H4 (cell line): ENCODE measurements at regions not wholly inside any gene's neighbourhood (a gene's known extent, or its start where the extent isn't known, plus 50 kb on each side); places are given as distances from the start of the nearest gene placed in this dataset.
"Not testable (repeated sequence)": the region's sequence is repeated elsewhere in the genome, so short reads cannot be mapped to it uniquely, and the experiment has no call there.

Experiments
- DNase-seq: peaks from one replicate; pipeline ENCODE4 v3.0.0-alpha.2; 2015; ENCODE audit warnings: low spot score

DNA sequence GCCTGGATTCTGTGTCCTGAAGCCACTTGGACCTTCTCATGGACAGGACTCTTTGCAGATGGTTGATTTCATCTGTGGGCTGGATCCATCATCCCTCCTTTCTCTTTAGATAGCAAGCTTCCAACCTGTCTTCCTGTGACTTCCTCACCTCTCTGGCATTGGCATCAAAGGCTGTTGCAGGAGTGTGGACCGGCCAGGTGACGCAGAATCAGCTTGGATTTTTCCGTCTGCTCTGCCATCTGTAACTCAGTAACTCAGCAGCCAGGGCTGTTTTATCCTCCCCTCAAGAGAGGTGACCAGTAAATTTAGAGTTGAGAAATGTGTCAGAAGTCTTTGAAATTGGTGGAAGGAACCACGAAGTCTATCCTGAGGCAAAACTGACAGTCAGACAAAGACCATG lies 701.7 kb upstream of the TMEM132C start:
- DNase-seq = no peak

DNA sequence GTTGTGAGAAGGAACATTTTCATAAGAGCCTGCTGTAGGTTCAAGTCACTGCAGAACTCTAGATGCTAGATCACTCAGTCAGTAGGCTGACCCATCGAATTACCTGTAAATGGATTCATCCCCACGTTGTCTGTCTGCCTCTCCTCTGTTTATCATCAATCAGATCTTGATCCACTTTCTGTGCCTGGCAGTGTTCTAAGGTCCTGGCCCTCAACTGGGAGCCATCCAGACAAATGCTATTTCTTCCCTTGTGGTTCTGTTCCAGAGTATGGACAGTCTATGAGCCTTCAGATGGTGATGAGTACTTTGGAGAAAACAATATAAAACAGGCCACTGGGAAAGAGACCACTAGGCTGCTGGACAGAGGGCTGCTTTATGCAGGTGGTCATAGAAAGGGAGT lies 699.4 kb upstream of the TMEM132C start:
- no peak for DNase-seq

- no peak for DNase-seq
Observed at GRCh38 chr12:127570387-127570786, 696.6 kb upstream of the TMEM132C start.

DNA sequence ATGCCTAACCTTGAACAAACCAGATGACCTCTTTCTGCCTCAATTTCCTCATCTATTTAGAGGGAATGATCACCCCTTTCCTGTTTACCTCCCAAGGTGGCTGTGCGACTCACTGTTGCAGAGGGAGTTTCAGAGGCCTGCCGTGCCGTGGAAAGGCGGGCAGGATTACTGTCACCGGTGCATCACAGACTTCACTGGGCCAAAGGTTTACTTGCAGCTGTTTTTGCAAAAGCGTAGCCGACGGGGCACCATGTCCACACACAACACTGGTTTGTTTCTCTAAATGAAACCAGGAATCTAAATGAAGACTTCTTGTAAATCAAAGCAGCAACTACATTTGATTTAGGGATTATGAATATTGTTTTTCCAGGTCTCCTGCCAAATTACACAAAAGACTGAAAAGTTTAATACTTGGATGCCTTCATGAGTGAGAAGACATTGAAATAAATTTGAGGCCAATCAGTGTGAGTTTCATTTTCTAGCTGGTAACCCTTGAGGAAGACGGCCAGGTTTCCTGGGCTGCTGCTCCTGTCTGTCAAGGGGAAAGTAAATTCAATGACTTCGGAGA lies 696.1 kb upstream of the TMEM132C start:
- no peak for DNase-seq

DNA sequence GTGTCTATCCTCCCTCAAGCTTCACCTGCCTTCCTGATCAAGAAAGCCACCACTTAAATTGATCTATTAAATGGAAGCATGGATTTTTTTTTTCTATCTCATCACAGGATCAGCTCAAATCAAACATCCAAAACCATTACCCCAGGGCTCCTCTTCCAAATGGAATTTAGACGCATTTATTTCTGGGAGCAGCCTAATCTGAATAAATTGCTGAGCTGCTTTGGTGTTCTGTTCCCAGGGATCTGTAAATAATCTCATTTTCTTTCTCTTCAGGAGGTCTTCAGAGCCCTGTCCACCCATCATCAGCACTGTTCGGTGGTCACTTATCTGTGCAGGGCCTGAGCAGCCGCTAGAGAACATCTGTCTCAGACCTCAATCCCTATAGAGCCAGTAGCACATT lies 695.4 kb upstream of the TMEM132C start:
- no peak for DNase-seq

GRCh38 chr12:127579446-127579845 lies 687.5 kb upstream of the TMEM132C start:
- no peak for DNase-seq

GRCh38 chr12:127582074-127582473 lies 684.9 kb upstream of the TMEM132C start:
- no peak for DNase-seq

GRCh38 chr12:127583041-127583440 lies 683.9 kb upstream of the TMEM132C start:
- DNase-seq = no peak

DNA sequence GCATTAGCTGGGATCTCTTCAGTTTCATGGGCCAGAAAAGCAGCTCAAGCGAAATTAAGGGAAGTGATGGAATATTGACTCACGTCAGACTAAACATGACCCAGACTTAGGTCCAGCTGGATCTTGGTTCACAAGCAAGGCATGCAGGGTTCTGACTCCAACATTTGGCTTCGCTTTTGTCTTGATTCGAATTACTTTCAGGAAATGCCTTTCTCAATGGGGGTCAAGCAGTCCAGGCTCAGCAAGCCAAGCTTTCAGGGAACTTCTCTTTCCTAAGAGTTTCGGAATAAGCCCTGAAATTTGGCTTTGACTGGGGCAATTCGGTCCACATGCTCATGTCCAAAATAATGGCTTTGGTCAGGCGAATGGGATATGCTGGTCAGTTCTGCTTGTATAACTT lies 678.7 kb upstream of the TMEM132C start:
- DNase-seq = no peak

GRCh38 chr12:127589541-127589940 lies 677.4 kb upstream of the TMEM132C start:
- no peak for DNase-seq

DNA sequence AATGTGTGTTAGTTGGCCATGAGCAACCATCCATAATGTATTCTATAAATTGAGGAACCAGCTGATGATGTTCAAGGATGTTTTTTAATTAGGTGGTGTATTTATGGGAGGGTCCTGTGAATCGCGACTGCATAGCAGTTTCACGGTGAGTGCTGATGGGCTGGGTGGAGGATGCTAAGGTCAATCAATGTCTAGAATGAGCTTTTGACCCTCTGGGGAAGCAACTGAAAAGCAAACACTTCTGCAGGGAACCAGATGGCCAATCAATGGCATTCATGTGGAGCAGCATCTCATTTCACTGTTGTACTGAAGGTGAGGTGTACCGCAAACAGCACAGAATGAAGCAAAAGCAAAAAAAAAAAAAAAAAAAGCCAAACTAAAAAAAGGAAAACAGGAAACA lies 676.1 kb upstream of the TMEM132C start:
- no peak for DNase-seq

DNA sequence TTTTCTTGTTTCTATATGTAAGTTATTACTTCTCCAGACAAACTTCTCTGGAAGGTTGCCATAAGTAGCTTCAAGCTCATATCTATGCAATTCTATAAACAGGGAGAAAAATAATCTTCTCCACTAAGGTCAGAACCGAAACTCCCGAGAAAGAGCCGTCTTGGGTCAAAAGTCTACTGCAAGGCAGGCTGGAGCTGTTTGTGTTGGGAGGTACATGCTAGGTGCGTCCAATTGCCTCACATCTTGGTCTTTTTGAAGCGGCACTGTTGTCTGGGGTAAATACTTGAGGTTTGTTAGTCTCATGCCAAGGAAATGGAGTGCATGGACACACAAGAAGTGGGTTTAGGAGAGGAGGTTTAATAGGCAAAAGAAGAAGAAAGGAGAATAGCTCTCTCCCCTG lies 674.7 kb upstream of the TMEM132C start:
- no peak for DNase-seq

- no peak for DNase-seq
Observed at GRCh38 chr12:127594351-127594970, 672.5 kb upstream of the TMEM132C start.

- DNase-seq = no peak
Observed at GRCh38 chr12:127595506-127595905, 671.5 kb upstream of the TMEM132C start.

DNA sequence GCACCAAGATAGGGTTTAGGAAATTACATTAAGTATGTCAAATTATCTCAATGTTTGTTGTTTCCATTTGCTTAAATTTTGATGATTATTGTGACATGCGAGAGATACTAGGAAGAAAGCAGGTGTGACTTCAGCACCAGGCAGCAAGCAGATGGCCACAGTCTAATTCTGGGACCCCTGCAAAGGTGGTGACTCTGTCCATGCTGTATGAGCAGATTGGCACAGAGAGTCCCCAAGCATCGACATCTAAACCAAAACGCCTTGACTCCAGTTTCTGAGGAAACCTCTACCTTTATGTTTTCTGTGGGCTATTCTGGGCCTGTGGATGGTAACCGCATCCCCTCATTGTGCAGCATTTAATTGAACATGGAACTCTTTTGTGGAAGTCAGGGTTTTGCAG lies 670.1 kb upstream of the TMEM132C start:
- no peak for DNase-seq

DNA sequence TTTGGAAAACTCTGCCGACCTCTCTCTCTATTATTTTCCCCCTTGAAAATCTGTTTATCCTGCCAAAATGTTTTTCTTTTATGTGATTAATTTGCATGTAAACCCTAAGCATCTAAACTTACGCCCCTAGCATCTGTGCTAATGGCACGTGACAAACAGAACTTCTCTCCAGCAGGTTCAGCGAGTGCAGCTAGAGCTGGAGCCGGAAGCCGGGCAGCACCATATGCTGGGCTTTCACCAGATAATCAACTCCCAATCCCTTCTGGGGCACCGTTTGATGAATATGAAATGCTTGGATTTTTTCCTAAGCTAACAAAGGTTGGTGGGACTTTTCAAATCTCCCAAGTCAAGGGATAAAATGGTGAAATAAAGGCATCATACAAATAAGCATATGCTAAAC lies 667.5 kb upstream of the TMEM132C start:
- no peak for DNase-seq

DNA sequence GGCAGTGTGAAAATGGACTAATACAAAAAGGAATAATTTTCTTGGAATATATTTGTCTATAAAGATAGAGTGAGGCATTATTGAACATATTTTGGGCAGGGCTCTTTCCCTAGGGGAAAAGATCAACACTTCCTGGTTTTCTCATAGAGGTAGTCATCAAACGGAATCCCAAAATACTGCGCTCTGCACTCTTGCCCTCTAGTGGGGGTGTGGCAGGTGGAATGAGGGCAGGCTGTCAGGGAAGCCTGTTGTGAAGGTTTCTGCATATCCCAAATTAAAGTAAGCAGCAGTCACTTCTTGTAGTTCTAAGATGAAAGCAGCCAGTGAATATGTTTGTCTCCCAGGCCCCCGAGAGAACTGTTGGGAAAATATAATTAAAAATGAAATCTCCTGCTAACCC lies 666.8 kb upstream of the TMEM132C start:
- DNase-seq = no peak

DNA sequence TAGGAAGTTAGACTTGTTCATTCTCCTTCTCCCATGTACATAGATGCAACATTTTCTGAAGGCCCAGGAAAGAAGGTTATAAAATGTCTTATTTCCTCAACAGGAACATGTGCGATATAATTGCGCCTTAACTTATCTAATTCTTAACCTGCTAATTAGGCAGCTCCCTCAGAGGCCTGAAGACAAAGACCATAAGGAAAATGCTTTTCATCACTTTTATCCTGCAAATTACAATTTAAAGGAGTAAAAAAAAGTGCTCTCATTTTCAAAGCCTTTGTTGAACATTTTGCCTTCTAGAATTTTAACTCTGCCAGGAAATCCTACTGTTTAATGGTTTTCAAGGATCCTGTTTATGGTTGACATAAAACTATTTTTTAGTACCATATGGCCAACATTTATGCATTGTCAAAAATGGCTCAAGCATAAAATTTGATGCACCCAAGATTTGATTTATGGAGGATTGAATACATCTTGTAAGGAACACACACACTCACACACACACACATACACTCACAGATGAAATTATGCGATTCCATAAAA lies 660.4 kb upstream of the TMEM132C start:
- no peak for DNase-seq

DNA sequence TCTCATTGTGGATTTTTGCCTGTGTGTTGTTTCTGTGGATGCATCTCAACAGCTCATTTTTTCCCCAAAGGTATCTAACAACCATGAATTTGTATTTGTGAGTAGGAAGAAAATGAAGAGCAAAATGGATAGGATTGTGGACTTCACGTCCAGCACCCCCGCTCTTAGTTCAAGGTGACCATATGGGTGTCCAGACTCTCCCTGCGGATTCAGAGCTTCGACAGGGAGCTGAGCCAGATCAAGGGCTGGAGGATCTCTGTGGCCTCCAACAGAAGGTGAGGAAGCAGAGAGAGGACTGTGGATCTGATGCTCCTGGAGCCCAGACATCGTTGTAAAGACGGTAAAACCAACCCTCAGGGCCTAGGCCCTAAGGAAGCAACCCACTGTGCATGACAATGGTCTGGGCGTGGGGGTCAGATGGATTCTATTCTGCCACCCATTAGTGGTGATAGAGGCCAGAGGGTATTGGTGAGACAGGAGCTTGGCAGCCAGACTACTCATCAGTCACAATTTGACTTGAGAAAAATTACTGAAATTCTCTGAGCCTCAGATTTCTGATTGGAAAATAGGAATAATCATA lies 659.7 kb upstream of the TMEM132C start:
- DNase-seq = no peak

DNA sequence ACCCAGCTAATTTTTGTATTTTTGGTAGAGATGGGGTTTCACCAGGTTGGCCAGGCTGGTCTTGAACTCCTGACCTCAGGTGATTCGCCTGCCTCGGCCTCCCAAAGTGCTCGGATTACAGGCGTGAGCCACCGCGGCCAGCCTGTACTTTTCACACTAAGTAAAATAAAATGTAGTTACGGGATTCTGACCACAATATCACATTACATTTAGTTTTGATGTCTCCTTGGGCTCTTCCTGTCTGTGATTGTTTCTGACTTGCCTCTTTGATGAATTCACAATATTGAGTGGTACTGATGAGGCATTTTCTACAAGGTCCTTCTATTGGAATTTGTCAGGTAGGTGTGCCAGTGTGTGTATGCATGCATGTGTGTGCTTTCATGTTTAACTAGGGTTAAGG lies 658.6 kb upstream of the TMEM132C start:
- not testable (repeated sequence) for DNase-seq

DNA sequence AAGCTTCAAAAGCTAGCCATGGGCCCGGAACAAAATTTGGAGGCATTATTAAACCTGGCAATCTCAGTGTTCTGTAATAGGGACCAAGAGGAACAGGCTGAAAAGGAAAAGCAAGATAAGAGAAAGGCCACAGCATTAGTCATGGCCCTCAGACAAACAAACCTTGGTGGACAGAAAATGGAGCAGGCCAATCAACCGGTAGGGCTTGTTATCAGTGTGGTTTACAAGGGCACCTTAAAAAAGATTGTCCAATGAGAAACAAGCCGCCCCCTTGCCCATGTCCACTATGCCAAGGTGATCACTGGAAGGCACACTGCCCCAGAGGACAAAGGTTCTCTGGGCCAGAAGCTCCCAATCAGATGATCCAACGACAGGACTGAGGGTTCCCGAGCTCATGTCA lies 653.9 kb upstream of the TMEM132C start:
- DNase-seq = no peak

- DNase-seq = no peak
Observed at GRCh38 chr12:127619869-127620734, 646.9 kb upstream of the TMEM132C start.
